Medulla oblongata (tissue), 1 donor: ENCODE measurements at regions not wholly inside any gene's neighbourhood (a gene's known extent, or its start where the extent isn't known, plus 50 kb on each side); places are given as distances from the start of the nearest gene placed in this dataset.
A peak's percentile ranks its signal among the peaks of the same experiment; 100 is the strongest.

Experiments
- DNase-seq: peaks from one replicate; pipeline ENCODE4 v3.0.0-alpha.2; 2015; ENCODE audit errors: extremely low spot score

GRCh38 chr4:187415231-187415630, 580.3 kb upstream of the ZFP42 start:
- DNase-seq: no peak

GRCh38 chr4:187416216-187416615, 579.4 kb upstream of the ZFP42 start:
- DNase-seq: no peak

- DNase-seq: no peak
These were observed 577.9 kb upstream of the ZFP42 start for GRCh38 chr4:187417721-187418120.

- DNase-seq: no peak
These were observed 572.9 kb upstream of the ZFP42 start for GRCh38 chr4:187422655-187423054.

- DNase-seq: no peak
These were observed 570.9 kb upstream of the ZFP42 start for GRCh38 chr4:187424636-187425035.

GRCh38 chr4:187426511-187426910, 569.1 kb upstream of the ZFP42 start:
- no peak for DNase-seq

GRCh38 chr4:187432310-187432709, 563.3 kb upstream of the ZFP42 start:
- no peak for DNase-seq

- DNase-seq: no peak
These were observed 562.4 kb upstream of the ZFP42 start for GRCh38 chr4:187433141-187433540.

GRCh38 chr4:187436251-187436650, 559.3 kb upstream of the ZFP42 start:
- DNase-seq: peak; percentile 58

GRCh38 chr4:187444061-187444460, 551.5 kb upstream of the ZFP42 start:
- no peak for DNase-seq

GRCh38 chr4:187449702-187450101, 545.9 kb upstream of the ZFP42 start:
- no peak for DNase-seq

GRCh38 chr4:187451776-187452175, 543.8 kb upstream of the ZFP42 start:
- no peak for DNase-seq

- no peak for DNase-seq
These were observed 535.6 kb upstream of the ZFP42 start for GRCh38 chr4:187460016-187460415.

- peak; percentile 37 for DNase-seq
These were observed 531.0 kb upstream of the ZFP42 start for GRCh38 chr4:187464573-187464972.

GRCh38 chr4:187467224-187467623, 528.3 kb upstream of the ZFP42 start:
- DNase-seq: no peak

- no peak for DNase-seq
These were observed 525.9 kb upstream of the ZFP42 start for GRCh38 chr4:187469627-187470026.

GRCh38 chr4:187470061-187470460, 525.5 kb upstream of the ZFP42 start:
- DNase-seq: no peak

GRCh38 chr4:187474238-187474637, 521.3 kb upstream of the ZFP42 start:
- no peak for DNase-seq

GRCh38 chr4:187475901-187476300, 519.7 kb upstream of the ZFP42 start:
- DNase-seq: no peak

GRCh38 chr4:187477224-187477623, 518.3 kb upstream of the ZFP42 start:
- DNase-seq: no peak

- no peak for DNase-seq
These were observed 517.1 kb upstream of the ZFP42 start for GRCh38 chr4:187478292-187479140.

GRCh38 chr4:187479511-187479910, 516.1 kb upstream of the ZFP42 start:
- no peak for DNase-seq
